ENCODE measurements at regions not wholly inside any gene's neighbourhood (a gene's known extent, or its start where the extent isn't known, plus 50 kb on each side); places are given as distances from the start of the nearest gene placed in this dataset.
"Not testable (repeated sequence)": the region's sequence is repeated elsewhere in the genome, so short reads cannot be mapped to it uniquely, and the experiment has no call there.

DNA sequence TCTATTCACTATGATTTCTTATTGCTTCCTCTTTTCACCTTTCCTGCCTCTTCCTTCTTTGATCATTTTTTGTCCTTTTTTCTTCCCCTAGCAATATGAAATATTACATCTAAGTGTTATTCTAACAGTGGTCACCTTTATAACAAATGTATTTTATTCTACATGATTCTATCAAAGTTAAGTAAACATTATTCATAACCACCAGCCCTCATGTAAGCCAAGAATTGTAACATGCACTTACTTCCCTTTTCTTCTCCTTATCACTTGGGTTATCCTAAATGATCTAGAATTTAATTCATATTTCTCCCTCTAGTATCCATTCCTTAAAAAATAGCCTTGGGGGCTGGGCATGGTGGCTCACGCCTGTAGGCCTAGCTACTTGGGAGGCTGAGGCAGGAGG lies 88.3 kb upstream of the SLC22A23 start:
- DNase-seq = no peak

DNA sequence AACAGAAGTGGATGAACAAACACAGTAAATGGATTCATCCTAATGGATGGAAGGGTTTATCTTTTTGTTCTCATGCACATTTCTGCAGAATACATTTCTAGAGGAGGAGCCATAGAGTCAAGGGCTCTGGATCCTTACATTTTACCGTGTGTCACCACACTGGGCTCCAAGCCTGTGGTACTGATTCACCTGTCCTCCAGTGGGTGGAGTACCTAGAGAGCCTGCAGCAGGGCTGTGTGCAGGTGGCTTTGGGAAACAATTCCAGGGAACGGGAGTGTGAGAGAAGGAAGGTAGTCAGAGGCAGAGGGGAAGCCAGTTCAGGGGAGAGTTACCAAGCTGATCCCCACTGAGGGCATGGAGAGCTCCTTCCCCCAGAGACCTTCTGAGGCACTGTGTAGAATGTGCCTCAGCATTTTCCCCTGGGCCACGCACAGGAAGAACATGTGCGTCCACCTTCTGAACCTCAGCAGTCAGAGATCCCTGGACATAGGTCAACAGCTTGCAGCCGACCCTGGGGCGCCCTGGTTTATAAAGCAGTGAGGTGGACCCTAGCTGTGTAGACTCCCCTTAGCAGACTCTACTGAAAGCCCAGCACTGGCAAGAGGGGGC lies 85.3 kb upstream of the SLC22A23 start:
- DNase-seq = no peak

DNA sequence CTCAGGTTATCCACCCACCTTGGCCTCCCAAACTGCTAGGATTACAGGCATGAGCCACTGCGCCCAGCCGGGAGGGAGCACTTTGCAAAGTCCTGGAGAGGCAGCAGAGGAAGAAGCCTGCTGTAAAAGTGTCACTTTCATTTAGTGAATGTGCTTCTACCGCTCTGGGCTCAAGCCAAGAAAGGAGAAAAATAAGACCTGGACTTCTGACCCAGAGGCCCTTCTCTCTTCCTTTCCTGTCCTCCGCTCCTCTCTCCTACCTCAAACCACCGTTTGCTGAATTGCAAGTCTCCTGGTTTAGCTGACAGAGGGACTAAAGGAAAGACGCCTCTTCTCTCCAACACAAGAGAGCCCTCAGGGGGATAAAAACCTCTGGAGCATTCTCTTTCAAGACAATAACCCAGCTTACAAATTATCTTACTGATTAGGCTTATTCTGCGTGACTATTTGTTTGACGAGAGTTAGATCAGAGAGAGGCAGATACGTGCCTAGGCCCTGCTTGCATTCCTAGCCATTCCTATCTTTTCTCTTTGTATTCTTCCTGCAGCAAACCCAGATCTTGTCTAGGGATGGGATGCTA lies 84.2 kb upstream of the SLC22A23 start:
- no peak for DNase-seq

DNA sequence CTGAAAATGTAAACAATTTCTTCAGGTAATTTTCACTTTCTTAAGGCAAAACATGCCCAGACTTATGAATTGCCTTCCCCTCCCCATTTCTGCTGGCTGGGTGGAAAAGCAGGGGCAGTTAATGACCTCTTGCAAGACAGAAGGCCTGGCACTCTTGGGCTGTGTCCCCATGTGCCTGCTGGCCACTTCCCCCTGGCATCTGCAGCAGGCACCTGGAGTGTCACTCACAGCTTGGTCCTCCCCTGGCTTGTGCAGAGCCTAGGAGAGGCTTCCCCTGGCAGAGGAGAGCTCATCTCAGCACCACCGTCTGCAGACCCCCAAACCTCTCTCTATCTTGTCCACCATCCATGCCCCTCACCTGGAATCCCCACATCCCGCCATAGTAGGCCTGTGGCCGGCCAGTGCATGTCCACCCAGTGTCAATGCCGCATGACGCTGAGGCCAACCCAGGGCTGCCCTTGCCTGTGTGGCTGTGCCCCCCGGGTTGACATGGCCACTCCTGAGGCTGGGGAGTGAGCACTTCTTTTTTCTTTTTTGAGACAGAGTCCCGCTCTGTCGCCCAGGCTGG lies 83.5 kb upstream of the SLC22A23 start:
- DNase-seq = no peak

DNA sequence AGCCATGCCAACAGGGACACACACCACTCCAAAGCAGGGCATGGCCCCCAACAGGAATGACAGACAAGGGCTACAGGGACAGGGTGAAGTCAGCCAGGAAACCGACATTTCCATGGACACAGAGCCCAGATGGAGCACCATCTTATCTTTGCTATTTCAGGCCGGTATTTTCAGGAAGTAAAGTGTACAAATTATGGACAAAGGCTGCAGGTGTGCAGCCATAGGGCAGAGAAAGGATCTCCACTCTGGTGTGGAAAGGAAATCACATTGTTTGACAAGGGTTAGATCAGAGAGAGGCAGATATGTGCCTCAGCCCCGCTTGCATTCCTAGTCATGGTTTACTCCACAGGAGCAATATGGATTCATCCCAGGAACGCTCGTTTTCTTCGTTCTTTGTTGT lies 81.7 kb upstream of the SLC22A23 start:
- no peak for DNase-seq

DNA sequence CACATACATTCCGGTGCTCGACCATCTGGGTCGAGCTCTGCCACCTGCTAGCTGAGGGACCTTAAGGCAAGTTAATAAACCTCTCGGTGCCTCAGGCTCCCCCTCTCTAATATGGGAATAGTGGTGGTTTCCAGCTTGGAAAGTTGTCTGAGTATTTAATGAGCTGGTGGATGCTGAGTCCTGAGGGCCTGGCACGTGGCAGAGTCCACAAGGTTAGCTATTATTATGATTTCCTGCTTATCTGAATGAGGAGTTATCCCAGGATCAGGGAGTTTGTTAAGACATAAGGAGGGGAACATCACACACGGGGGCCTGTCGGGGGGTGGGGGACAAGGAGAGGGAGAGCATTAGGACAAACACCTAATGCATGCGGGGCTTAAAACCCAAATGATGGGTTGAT lies 80.1 kb upstream of the SLC22A23 start:
- no peak for DNase-seq

DNA sequence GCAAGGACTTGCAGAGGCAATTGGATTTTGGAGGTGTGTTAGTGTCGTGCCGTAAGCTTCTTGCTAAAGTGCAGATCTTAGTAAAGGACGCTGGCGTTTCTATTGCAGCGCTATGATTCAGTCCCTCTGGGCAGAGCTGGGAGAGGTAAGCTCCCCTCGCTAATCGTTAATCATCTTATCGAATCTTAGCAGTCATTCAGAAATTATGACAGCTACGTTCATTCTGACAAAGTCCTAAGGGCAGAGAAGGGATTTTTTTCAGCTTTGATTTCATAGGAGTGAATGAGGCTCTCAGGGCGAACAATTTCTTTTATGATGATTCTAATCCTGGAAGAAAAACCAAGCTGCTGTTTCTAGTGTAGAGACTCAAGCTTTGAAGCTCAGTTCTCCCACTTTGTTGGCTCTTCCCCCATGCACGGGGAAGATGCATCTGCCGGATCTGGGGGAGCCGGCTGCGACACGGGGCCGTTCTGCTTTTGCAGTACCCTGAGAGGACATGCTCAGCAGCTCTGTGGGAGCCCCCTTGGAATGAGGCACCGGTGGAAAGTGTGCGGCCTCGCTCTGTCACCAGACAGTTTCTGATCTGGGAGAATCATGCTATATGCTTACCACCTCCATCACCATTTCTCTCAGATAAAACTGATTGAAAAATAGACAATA lies 79.1 kb upstream of the SLC22A23 start:
- DNase-seq = no peak

DNA sequence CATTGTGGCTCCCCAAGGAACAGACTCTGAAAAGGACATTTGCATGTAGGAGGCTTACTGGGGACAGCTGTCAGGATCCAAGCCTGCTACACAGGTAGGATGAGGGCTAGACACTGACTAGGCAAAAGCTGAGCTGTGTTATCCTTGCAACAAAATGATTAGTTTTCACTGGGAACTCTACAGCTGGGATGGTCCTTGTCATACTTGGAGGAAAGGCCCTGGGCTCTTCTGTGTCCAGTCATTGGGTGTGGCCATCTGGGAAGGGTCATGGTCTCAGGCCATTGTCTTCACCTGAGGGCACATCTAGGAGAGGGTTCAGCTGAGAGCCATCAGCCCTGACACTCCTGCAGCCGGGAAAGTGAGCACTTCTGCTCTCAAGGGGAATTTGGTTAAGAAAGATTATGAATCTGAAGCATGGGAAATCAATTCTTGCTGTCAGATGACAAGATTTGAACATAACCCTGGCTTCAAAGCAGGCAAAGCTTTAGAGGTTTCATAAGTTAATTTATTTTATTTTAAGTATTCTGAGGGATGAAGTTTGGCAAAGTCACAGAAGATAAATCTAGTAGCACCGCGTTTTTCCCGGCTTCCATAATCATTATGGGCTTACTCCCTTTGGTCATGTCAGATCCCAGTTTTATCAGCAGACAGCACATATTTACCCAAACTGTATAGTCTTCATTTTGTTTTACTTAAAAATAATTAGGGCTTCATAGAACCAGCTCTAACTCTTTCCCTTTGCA lies 78.4 kb upstream of the SLC22A23 start:
- no peak for DNase-seq

DNA sequence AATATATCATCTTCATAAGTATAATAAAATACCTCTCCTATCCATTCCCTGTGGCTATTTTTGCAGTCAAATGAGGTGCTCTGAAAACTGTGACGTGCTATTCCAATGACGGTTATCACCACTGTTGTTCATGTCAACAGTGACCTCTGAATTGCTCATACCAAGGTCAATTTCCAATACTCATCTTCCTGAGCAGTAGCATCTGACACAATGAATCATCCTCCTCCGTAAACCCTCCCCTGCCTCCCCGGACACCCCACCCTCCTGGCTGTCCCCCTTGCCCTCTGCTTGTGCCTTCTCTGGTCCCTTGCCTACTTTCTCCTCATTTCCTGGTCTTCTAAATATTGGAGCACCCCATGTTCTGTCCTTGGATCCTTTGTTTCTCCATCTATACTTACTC lies 77.7 kb upstream of the SLC22A23 start:
- no peak for DNase-seq

DNA sequence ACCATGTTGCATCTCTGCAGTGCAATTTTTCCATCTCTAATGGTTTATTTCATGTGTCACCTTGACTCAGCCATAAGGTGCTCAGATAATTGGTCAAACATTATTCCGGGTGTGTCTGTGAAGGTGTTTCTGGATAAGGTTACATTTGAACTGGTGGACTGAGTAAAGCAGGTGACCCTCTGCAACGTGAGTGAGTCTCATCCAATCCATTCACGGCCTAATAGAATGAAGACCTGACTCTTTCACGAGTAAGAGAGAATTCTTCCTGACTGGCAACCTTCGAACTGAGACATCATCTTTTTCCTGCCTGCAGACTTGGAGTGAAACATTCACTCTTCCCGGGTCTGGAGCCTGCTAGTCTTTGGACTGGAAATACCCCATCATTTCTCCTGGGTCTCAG lies 77.1 kb upstream of the SLC22A23 start:
- no peak for DNase-seq

DNA sequence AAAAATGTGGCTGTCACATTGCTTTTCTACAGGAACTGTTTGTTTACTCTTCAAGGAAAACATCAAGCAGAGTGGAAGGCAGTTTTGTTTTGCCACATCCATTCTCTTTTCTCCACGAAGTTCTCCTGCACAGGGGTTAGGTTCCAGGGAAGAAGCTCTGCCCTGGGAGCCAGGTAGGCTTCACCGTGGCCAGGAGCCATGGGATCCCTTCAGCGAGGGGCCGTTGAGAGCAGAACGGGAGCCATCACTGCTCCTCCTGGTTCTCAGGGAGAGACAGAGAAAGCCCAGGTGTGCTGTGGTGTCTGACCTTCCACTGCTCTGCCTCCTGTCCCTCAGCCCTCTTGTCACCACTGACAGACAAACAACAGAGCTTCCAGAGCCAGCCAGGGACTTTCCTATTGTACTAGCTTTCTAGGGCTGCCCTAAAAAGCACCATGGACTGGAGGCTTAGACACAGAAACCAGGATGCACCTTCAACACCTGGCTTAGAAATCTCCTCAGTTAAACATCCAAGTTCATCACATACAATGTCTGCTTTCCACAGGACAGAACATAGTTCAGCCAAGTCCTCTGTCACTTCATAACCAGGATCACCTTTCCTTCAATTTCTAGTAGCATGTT lies 75.6 kb upstream of the SLC22A23 start:
- no peak for DNase-seq

DNA sequence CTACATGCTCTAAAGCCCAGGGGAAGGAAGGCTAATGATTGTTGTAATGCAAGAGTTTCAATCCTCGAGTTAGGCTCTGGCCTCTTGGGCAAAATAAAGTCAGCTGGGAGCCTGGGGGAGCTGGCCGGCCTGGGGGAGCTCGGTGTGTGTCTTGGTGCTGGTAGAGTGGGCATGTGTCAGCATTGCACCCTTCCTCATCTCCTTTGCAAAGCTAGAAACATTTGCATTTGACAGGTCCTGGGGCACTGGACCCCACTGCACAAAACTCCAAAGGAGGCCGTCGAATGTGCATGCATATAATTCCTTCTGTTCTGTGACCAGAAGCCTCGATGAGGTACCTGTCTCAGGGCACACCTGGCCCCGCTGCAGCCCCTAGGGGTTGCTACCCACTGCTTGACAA lies 74.6 kb upstream of the SLC22A23 start:
- DNase-seq = no peak

DNA sequence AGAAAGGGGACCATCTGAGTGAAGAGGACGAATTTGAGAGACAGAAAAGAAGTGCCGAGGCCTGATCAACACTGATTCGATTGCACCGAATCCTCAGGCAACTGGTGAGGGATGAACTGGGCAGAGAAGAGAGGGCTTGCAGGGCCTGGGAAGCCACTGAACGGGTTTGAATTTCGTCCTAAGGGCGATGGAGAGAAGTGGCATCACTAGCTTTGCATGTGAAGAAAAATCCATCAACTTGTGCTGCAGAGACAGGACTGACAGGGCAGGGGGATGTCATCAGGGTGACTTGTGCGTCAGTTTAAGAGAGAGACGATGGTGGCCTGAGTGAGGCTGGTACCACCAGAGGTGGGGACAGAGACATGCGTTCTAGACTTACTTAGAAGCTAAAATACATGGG lies 73.7 kb upstream of the SLC22A23 start:
- no peak for DNase-seq

DNA sequence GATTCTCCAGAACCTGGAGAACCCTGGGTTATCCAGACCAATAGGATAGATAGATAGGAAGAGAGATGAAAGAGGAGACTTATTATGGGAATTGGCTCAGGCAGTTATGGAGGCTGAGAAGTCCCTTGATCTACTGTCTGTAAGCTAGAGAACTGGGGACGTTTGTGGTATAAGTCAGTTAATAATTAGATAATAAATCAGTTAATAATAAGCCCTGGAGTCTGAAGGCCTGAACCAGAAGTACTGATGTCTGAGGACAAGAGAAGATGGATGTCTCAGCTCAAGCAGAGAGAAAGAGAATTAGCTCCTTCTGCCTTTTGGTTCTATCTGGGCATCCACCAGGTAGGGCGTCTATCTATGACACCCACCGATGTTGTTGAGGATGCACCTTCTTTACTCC lies 72.9 kb upstream of the SLC22A23 start:
- no peak for DNase-seq

DNA sequence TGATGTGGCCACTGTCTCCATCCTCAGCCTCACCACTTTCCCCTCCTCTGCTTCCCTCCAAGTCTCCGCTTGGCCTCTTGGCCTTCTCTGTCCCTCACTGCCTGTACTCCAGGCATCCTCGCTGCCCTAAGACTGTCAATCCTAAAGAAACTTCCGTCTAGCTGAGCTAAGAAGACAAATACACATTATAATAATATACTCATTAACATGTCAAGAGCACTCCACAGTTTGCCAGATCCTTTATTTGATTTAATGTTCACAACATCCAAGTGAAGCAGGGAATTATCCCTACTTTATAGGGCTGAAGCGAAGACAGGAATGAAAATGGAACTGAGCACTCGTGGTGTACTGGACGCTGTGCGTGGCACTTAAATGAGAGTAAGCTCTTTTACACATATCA lies 72.4 kb upstream of the SLC22A23 start:
- no peak for DNase-seq

DNA sequence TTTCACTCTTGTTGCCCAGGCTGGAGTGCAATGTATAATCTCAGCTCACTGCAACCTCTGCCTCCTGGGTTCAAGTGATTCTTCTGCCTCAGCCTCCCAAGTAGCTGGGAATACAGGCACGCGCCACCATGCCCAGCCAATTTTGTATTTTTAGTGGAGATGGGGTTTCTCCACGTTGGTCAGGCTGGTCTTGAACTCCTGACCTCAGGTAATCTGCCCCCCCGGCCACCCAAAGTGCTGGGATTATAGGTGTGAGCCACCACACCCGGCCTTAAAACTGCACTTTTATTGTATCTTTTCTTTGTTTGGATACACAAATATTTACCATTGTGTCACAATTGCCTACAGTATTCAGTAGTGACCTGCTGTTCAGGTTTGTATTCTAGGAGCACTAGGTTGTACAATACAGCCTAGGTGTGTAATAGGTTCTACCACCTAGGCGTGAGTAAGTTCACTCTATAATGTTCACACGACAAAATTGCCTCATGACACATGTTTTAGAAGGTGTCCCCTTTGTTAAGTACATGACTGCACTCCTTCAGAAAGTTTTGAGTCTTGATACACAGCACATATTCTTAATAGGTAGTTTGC lies 71.3 kb upstream of the SLC22A23 start:
- not testable (repeated sequence) for DNase-seq

DNA sequence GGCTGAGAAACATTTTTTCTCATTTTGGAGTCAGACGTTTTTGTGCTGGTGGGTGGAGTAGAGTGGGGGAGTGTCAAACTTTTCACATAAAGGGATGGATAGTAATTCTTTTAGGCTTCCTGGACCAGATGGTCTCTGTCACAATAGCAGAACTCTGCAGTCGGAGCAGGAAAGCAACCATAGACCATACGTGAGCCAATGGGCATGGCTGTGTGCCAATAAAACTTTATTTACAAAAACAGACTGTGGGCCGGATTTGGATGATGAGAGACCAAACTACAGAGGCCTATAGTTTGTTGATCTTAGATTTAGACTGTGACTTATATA lies 70.8 kb upstream of the SLC22A23 start:
- no peak for DNase-seq

DNA sequence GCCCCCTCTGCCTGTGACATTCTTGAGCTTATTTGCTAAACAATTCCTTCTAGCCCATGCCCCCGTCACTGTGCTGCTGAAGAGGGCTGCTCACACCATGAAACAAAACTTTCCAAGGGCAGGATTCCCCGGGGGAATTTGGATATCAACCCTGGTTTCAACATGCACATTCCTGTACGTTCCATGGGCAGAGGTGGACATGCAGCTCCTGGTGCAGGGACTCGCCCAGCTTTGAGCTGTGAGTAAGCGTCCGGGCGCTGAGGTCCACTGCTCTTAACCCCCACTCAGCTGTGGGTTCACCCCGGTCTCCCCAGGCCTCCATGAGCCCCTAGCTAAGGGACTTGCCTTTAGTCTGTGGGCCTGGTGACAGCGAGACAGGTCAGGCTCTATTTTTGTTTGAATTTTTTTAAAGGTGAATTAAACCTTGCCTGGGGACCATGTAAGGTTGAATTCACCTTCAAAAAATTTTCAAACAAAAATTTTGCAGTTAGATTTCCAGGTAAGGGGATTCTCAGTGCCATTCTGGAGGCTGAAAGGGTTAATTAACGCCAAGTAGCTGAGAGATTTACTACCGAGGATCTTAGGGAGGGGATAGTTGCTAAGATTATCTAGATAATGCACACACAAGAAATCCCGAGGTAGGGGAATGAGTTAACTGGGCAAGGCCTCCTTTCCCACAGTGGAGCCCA lies 70.3 kb upstream of the SLC22A23 start:
- DNase-seq = no peak

DNA sequence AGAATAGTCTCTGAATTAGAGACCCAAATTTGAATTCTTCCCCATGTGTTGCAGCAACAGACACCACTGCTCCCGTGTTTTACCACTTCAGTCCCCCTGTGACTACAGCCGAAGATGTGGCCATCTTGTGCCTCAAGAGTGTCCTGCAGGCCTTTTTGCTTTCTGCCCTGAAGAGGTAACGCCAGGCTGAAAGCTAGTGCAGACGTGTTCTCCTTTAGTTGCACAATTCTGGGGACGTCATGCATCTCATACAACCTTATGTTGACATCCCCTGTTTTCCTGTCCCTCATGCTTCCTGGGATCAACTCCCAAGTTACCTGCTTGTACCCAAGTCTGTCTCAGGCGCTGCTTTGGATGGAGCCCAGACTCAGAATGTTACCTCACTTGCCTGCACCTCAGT lies 69.1 kb upstream of the SLC22A23 start:
- no peak for DNase-seq

DNA sequence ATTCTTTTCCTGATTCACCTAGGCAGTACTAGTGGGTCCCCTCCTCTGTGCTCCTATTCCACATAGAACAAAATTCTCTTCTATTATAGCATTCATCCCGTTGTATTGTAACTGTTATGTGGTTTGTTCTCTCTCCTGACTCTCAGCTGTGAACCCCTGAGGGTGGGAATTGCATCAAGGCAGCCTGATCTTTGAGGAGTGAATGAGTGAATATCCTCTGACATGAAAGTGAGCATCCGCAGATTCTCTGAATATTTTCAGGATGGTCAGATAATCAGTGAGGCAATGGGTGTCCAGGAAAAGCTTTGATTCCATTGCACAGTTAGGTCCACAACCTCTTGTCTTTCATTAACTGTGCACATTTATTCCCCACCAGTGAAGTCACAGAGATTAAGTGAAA lies 67.6 kb upstream of the SLC22A23 start:
- no peak for DNase-seq

DNA sequence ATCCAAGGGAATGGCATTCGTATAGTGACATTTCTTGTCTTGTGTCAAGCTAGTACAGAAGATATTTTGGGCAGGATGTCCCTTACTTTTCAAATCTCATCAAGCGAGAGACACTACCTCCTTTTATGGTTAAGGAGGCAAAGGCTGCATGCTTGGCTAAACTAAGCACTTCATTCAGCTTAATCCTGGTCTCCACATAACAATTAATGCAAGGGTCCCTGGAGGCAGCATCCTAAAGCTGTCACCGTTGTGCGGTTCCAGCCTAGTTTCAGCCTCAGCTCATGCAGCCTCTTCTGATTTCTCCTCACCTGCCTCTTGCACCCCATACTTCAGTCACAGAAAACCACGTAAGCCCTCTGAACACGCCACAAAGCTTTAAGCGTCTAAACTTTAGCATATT lies 67.1 kb upstream of the SLC22A23 start:
- DNase-seq = no peak

DNA sequence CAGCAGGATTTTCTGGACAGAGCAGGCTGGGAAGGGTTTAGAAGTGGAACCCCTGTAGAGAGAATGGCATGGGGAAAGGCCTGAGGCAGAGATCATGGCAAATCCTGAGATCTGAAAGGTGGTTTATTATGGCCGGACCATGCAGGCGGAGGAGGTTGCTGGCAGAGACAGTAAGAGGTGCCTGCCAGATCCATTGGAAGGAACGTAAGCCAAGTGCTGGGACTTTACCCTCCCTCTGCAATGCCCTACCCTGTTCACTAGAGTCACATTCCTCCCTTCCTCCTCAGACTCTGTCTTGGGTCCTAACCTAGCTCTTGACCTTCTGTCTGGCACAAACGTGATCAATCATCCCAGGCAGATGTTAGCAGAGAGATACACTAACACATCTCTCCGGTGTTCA lies 66.4 kb upstream of the SLC22A23 start:
- DNase-seq = no peak

Measured in stimulated activated CD8-positive, alpha-beta memory T cell treated with anti-CD3 and anti-CD28 coated beads, Interleukin-4, amount 100 ng/mL, for 48 hours (primary cell).